ENCODE measurements at regions not wholly inside any gene's neighbourhood (a gene's known extent, or its start where the extent isn't known, plus 50 kb on each side); places are given as distances from the start of the nearest gene placed in this dataset.

- no peak for ATAC-seq (ENCODE audit: low read depth)
- Mint-ChIP-seq H3K27me3 (peaks cover 17% of the 10 kb centered on the region), H3K4me3 (no peak overlapping the region), H3K27ac (no peak overlapping the region), H3K36me3 (no peaks in the 10 kb centered on the region), H3K9me3 (no peaks in the 10 kb centered on the region), H3K4me1 (no peaks in the 10 kb centered on the region)
- DNase-seq = no peak
- POLR2A ChIA-PET = no interaction called here
Measured at GRCh38 chr2:71827973-71828372, 319.7 kb downstream of the CYP26B1 start.

DNA sequence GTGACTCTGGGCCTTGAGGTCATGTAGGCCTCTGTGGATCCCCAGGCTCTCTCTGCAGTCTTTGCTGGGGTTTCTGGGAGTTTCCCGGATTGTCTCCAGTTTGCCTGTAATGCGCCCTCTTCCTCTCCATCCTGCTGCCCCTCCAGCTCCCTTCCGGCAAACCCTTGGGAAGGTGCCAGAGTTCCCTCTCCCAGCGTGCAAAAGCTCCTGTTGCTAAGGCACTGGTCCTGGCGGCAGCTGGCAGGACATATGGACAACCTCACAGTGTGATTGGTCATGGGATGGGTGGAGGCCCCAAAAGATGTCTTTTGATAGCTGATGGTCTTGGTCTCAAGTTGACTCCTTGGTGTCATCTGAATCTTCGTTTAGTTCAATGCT is 320.1 kb downstream of the CYP26B1 start:
- ATAC-seq (ENCODE audit: low read depth) (no peak), DNase-seq (no peak)
- POLR2A ChIA-PET = no interaction called here
- Mint-ChIP-seq H3K4me3 (no peak overlapping the region), H3K4me1 (no peaks in the 10 kb centered on the region), H3K27me3 (peaks cover 17% of the 10 kb centered on the region), H3K36me3 (no peaks in the 10 kb centered on the region), H3K27ac (no peak overlapping the region), H3K9me3 (no peaks in the 10 kb centered on the region)

DNA sequence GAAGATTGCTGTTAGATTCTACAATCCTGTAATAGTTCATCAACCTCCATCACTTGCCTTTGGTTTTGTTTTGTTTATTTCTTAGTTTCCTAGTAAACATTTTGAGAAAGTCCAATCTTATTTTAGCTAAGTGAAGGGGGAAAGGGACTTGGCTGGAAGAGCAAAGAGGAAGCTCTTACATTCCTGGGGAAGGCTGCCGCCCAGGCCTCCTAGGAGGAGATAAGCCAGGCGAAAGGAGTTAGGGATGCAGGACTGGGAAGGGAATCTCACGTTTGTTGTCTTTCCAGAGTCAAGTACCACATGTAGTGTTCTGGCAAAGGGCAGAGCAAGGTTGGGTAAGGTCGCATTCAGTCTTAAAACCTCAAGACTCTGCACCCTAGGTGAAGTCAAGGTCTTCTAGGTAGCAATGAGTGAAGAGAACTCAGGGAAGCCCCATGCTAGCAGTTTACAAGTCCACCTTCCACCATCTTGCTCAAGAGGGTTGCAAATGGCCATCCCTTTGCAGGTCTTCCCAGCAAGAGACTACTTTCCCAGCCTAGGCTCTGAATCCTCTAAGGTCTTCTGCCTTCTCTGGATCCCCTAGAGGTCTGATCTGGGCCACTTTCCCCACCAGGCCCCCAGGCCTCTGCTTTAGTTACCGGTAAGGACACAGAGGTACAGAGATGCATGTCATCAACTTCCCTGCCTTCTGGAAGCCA is 320.7 kb downstream of the CYP26B1 start:
- Mint-ChIP-seq H3K4me3 (no peak overlapping the region), H3K27ac (no peak overlapping the region), H3K27me3 (peaks cover 21% of the 10 kb centered on the region), H3K36me3 (no peaks in the 10 kb centered on the region), H3K4me1 (no peaks in the 10 kb centered on the region), H3K9me3 (no peaks in the 10 kb centered on the region)
- DNase-seq = no peak
- POLR2A ChIA-PET = no interaction called here
- ATAC-seq (ENCODE audit: low read depth) = no peak

DNA sequence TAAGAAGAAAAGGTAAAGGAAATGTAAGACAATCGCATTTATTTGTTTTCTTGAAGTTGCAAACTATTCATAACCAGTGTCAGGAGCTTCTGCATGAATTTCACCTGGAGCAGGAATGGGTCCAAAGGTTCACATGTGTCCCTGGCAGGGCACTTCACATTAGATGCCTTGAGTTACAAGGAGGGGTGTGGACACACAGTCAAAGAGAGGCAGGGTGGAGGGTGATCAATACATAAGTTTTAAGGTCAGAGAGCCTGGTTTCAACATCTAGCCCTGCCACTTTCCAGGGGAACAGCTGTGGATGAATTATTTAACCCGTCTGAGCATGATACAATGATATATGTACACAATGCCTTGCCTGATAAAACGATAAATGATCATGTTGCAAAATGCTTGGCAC is 321.4 kb downstream of the CYP26B1 start:
- Mint-ChIP-seq H3K36me3 (no peaks in the 10 kb centered on the region), H3K4me1 (no peaks in the 10 kb centered on the region), H3K9me3 (no peaks in the 10 kb centered on the region), H3K27ac (no peak overlapping the region), H3K4me3 (no peak overlapping the region), H3K27me3 (peaks cover 25% of the 10 kb centered on the region)
- POLR2A ChIA-PET = no interaction called here
- DNase-seq (no peak), ATAC-seq (ENCODE audit: low read depth) (no peak)

- H3K4me3 Mint-ChIP-seq = no peak overlapping the region
- no peaks in the 10 kb centered on the region for H3K4me1 Mint-ChIP-seq
- no peak for ATAC-seq (ENCODE audit: low read depth)
- POLR2A ChIA-PET = no interaction called here
- H3K27me3 Mint-ChIP-seq = peaks cover 15% of the 10 kb centered on the region
- no peaks in the 10 kb centered on the region for H3K36me3 Mint-ChIP-seq
- H3K27ac Mint-ChIP-seq = no peak overlapping the region
- no peak for DNase-seq
- H3K9me3 Mint-ChIP-seq = no peaks in the 10 kb centered on the region
Measured at GRCh38 chr2:71824436-71824835, 323.2 kb downstream of the CYP26B1 start.

- Mint-ChIP-seq H3K9me3 (no peaks in the 10 kb centered on the region), H3K27ac (no peak overlapping the region), H3K27me3 (peaks cover 15% of the 10 kb centered on the region), H3K4me3 (no peak overlapping the region), H3K4me1 (no peaks in the 10 kb centered on the region), H3K36me3 (no peaks in the 10 kb centered on the region)
- DNase-seq = no peak
- ATAC-seq (ENCODE audit: low read depth) = no peak
- POLR2A ChIA-PET = no interaction called here
Measured at GRCh38 chr2:71823526-71823925, 324.1 kb downstream of the CYP26B1 start.

- no peaks in the 10 kb centered on the region for H3K36me3 Mint-ChIP-seq
- DNase-seq = no peak
- POLR2A ChIA-PET = no interaction called here
- ATAC-seq (ENCODE audit: low read depth) = no peak
- no peaks in the 10 kb centered on the region for H3K9me3 Mint-ChIP-seq
- no peak overlapping the region for H3K27ac Mint-ChIP-seq
- H3K27me3 Mint-ChIP-seq = peaks cover 10% of the 10 kb centered on the region
- no peaks in the 10 kb centered on the region for H3K4me1 Mint-ChIP-seq
- no peak overlapping the region for H3K4me3 Mint-ChIP-seq
Measured at GRCh38 chr2:71822463-71822862, 325.2 kb downstream of the CYP26B1 start.

- no peaks in the 10 kb centered on the region for H3K36me3 Mint-ChIP-seq
Measured at GRCh38 chr2:71821856-71822255, 325.8 kb downstream of the CYP26B1 start.

GRCh38 chr2:71816815-71817214 is 330.8 kb downstream of the CYP26B1 start:
- Mint-ChIP-seq H3K27me3 (peaks cover 6% of the 10 kb centered on the region), H3K27ac (no peak overlapping the region), H3K4me1 (no peaks in the 10 kb centered on the region), H3K4me3 (no peak overlapping the region), H3K9me3 (no peaks in the 10 kb centered on the region), H3K36me3 (no peaks in the 10 kb centered on the region)
- no peak for ATAC-seq (ENCODE audit: low read depth)
- no peak for DNase-seq
- POLR2A ChIA-PET = no interaction called here

More at GRCh38 chr2:71821856-71822255, 325.8 kb downstream of the CYP26B1 start:
- ATAC-seq (ENCODE audit: low read depth) (no peak), DNase-seq (no peak)
- Mint-ChIP-seq H3K27me3 (peaks cover 10% of the 10 kb centered on the region), H3K27ac (no peak overlapping the region), H3K4me1 (no peaks in the 10 kb centered on the region), H3K4me3 (no peak overlapping the region), H3K9me3 (no peaks in the 10 kb centered on the region)
- POLR2A ChIA-PET = no interaction called here

GRCh38 chr2:71815701-71816474 is 331.8 kb downstream of the CYP26B1 start:
- Mint-ChIP-seq H3K4me3 (no peak overlapping the region), H3K9me3 (no peaks in the 10 kb centered on the region), H3K27ac (no peak overlapping the region), H3K36me3 (no peaks in the 10 kb centered on the region), H3K4me1 (no peaks in the 10 kb centered on the region), H3K27me3 (peaks cover 3% of the 10 kb centered on the region)
- ATAC-seq (ENCODE audit: low read depth) (no peak), DNase-seq (no peak)
- POLR2A ChIA-PET = no interaction called here

- Mint-ChIP-seq H3K27me3 (peaks cover 3% of the 10 kb centered on the region), H3K4me3 (no peak overlapping the region), H3K9me3 (no peaks in the 10 kb centered on the region), H3K36me3 (no peaks in the 10 kb centered on the region), H3K27ac (no peak overlapping the region), H3K4me1 (no peaks in the 10 kb centered on the region)
- ATAC-seq (ENCODE audit: low read depth) = no peak
- POLR2A ChIA-PET = no interaction called here
- DNase-seq = no peak
Measured at GRCh38 chr2:71814885-71815284, 332.8 kb downstream of the CYP26B1 start.

DNA sequence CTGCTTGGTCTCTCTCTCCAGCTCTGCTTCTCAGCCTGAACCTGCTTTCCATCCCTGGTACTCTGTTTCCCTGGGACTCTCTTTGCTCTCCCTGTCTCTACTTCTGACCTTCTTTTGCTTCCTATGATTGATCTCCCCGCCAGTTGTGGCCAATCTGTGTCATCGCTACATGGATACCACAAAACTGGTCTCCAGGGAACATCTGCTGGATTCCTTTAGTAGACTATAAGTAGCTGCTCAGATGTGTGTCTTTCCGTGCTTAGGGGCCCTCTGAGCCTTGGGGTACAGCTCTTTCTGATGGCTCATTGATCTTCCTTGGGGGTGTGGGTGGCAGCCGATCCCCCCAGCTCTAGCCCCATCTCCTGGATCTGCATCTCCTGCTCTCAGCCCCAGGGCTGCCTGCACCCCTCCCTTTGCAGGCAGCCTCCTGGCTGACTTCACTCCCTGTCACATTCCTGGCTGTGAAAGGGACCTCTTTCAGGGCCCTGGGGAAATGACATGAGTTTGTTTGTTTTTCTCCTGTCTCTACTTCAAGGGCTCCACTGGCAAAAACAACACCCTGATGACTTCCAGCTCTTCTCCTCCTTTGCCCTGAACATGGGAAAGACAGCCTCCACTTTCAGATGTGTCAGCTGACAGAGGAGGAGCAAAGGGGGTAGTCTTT is 333.7 kb downstream of the CYP26B1 start:
- ATAC-seq (ENCODE audit: low read depth) (no peak), DNase-seq (no peak)
- Mint-ChIP-seq H3K27me3 (peaks cover 5% of the 10 kb centered on the region), H3K4me1 (no peaks in the 10 kb centered on the region), H3K27ac (no peak overlapping the region), H3K36me3 (no peaks in the 10 kb centered on the region), H3K4me3 (no peak overlapping the region), H3K9me3 (no peaks in the 10 kb centered on the region)
- POLR2A ChIA-PET = no interaction called here

DNA sequence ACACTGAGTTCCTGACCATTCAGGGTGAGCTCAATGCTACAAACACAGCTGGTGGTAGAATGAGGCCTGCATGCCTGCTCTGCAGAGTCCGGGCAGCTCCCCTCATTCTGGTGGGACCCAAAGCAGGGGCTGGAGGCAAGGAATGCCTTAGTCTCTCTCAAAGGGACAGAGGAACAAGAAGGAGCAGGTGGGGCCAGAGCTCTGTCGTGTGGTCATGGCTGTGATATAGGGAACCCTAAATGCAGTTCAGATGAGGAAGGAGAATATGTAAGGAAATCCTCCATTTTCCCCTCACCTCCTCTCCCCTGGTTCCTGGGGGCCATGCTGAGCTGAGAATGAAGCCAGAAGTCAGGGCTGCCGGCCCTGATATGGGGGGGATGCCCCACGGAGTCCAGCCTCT is 334.3 kb downstream of the CYP26B1 start:
- peaks cover 5% of the 10 kb centered on the region for H3K27me3 Mint-ChIP-seq
- DNase-seq (no peak), ATAC-seq (ENCODE audit: low read depth) (no peak)
- no peaks in the 10 kb centered on the region for H3K9me3 Mint-ChIP-seq
- H3K4me3 Mint-ChIP-seq = no peak overlapping the region
- H3K36me3 Mint-ChIP-seq = no peaks in the 10 kb centered on the region
- H3K27ac Mint-ChIP-seq = no peak overlapping the region
- no peaks in the 10 kb centered on the region for H3K4me1 Mint-ChIP-seq
- POLR2A ChIA-PET = no interaction called here

GRCh38 chr2:71812736-71813135 is 334.9 kb downstream of the CYP26B1 start:
- no peaks in the 10 kb centered on the region for H3K4me1 Mint-ChIP-seq

More at GRCh38 chr2:71812736-71813135, 334.9 kb downstream of the CYP26B1 start:
- Mint-ChIP-seq H3K4me3 (no peak overlapping the region), H3K36me3 (no peaks in the 10 kb centered on the region), H3K27me3 (peaks cover 5% of the 10 kb centered on the region), H3K27ac (no peak overlapping the region), H3K9me3 (no peaks in the 10 kb centered on the region)
- POLR2A ChIA-PET = no interaction called here
- DNase-seq (no peak), ATAC-seq (ENCODE audit: low read depth) (no peak)

Data from activated naive CD8-positive, alpha-beta T cell treated with anti-CD3 and anti-CD28 coated beads, Interleukin-2, amount 10 ng/mL, durations not matched to agents 7 days and 5 days (primary cell).